ENCODE measurements at regions not wholly inside any gene's neighbourhood (a gene's known extent, or its start where the extent isn't known, plus 50 kb on each side); places are given as distances from the start of the nearest gene placed in this dataset.

DNA sequence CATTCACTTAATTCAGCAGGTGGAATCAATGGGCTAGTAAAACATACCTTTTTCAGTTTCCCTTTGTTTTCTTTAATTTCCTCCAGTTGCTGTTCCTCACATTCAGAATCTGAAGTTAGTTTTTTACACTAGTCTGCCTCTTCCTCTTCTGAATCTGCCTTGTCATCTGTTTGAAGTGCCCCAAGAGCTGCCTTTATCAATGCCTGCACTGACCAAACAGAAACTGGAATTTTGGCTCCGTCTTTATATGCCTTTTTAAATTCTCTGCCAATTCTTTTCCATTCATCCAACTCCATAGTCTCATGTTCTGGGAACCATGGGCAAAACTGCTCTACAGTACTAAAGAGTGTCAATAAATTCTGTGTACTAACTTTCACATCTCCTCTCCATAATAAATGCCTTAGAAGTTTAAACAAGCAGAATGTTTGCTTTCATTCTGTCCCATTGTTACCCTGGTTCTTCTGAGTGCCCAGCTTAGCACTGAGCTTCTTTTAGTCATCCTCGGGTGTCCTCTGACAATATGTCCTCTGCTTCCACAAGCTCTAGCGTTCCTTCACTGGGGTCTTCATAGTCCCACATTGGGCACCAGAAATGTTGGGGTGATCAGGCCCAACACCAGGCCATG lies 154.2 kb downstream of the ZNF486 start:
- H3K4me3 Mint-ChIP-seq, result no peak overlapping the region
- no peak for DNase-seq (ENCODE audit: low read depth, low spot score)
- TF ChIP-seq CTCF (conservative IDR thresholded peaks at IDR 0.05), result no peak
- H3K36me3 Mint-ChIP-seq (ENCODE audit: low read depth), result no peaks in the 10 kb centered on the region
- H3K4me1 Mint-ChIP-seq, result no peaks in the 10 kb centered on the region
- H3K27me3 Mint-ChIP-seq (ENCODE audit: low read depth), result no peaks in the 10 kb centered on the region
- no peak overlapping the region for H3K27ac Mint-ChIP-seq (ENCODE audit: unreplicated experiment)
- no peaks in the 10 kb centered on the region for H3K9me3 Mint-ChIP-seq

DNA sequence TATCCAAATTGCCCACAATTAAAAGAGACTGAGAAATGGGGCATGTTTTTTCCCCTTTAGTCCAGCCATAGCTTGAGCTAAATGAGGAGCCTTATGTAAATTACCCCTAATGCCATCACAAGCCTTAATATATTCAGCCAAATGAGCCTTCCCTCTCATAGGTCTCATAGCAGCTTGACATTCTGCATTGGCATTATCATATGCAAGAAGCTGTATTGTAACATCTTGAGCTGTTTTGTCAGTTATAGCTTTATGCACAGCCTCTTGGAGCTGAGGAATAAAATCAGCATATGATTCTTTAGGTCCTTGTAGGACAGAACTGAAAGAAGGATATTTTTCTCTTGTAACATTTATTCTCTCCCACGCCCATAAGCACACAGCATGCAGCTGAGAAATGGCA lies 153.2 kb downstream of the ZNF486 start:
- Mint-ChIP-seq H3K4me1 (no peaks in the 10 kb centered on the region), H3K27ac (ENCODE audit: unreplicated experiment) (no peak overlapping the region), H3K36me3 (ENCODE audit: low read depth) (no peaks in the 10 kb centered on the region), H3K27me3 (ENCODE audit: low read depth) (no peaks in the 10 kb centered on the region), H3K4me3 (no peak overlapping the region), H3K9me3 (no peaks in the 10 kb centered on the region)
- TF ChIP-seq CTCF (conservative IDR thresholded peaks at IDR 0.05), result no peak
- no peak for DNase-seq (ENCODE audit: low read depth, low spot score)

DNA sequence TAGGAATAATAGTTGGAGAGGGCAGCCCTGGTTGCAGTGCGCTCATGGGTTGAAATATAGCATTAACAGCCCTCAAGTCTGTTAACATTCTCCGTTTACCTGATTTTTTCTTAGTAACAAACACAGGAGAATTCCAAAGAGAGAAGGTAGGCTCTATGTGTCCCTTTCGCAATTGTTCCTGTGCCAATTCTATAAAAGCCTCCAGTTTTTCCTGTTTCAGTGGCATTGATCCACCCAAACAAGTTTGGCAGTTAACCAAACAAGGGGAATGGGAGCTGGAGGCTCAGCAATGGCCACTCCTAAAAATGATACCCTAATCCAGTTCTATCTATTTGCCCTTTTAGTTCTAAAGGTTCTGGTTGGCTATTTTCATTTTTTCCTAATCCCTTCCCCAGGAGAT lies 151.6 kb downstream of the ZNF486 start:
- Mint-ChIP-seq H3K9me3 (no peaks in the 10 kb centered on the region), H3K4me1 (no peaks in the 10 kb centered on the region), H3K36me3 (ENCODE audit: low read depth) (no peaks in the 10 kb centered on the region), H3K27ac (ENCODE audit: unreplicated experiment) (no peak overlapping the region), H3K27me3 (ENCODE audit: low read depth) (no peaks in the 10 kb centered on the region), H3K4me3 (no peak overlapping the region)
- TF ChIP-seq CTCF (conservative IDR thresholded peaks at IDR 0.05), result no peak
- no peak for DNase-seq (ENCODE audit: low read depth, low spot score)

GRCh38 chr19:20315543-20315942 lies 148.5 kb downstream of the ZNF486 start:
- Mint-ChIP-seq H3K9me3 (peaks cover 3% of the 10 kb centered on the region), H3K27me3 (ENCODE audit: low read depth) (no peaks in the 10 kb centered on the region), H3K36me3 (ENCODE audit: low read depth) (peaks cover 3% of the 10 kb centered on the region), H3K4me1 (no peaks in the 10 kb centered on the region), H3K27ac (ENCODE audit: unreplicated experiment) (no peak overlapping the region), H3K4me3 (no peak overlapping the region)
- TF ChIP-seq CTCF (conservative IDR thresholded peaks at IDR 0.05), result no peak
- no peak for DNase-seq (ENCODE audit: low read depth, low spot score)

- TF ChIP-seq CTCF (conservative IDR thresholded peaks at IDR 0.05), result no peak
- Mint-ChIP-seq H3K36me3 (ENCODE audit: low read depth) (peaks cover 3% of the 10 kb centered on the region), H3K27ac (ENCODE audit: unreplicated experiment) (no peak overlapping the region), H3K4me1 (no peaks in the 10 kb centered on the region), H3K4me3 (no peak overlapping the region), H3K27me3 (ENCODE audit: low read depth) (no peaks in the 10 kb centered on the region), H3K9me3 (peaks cover 3% of the 10 kb centered on the region)
- DNase-seq (ENCODE audit: low read depth, low spot score), result no peak
These were observed 146.9 kb downstream of the ZNF486 start for GRCh38 chr19:20313894-20314293.
